OCI-LY1 (cell line): ENCODE measurements at regions not wholly inside any gene's neighbourhood (a gene's known extent, or its start where the extent isn't known, plus 50 kb on each side); places are given as distances from the start of the nearest gene placed in this dataset.

ENCODE experiments used
- CTCF ChIP-seq: fragments of 200-600 bp; sonication (generic), shearing (Covaris generic); IDR thresholded peaks from 2 replicates; pipeline ENCODE4 v1.5.1; 2017; ENCODE audit warnings: mild to moderate bottlenecking, antibody characterized with exemption, low read length, moderate library complexity, mixed read lengths
- EZH2 ChIP-seq: fragments of 200-600 bp; sonication (generic), shearing (Covaris generic); IDR thresholded peaks from 2 replicates; pipeline ENCODE4 v1.8.0; 2017; ENCODE audit warnings: borderline replicate concordance, mixed run types, mild to moderate bottlenecking, antibody characterized with exemption, low read length, moderate library complexity, mixed read lengths

GRCh38 chr1:209324901-209325871 lies 258.3 kb upstream of the CAMK1G start:
- TF ChIP-seq CTCF, result no peak
- TF ChIP-seq EZH2, result no peak
